ENCODE measurements at regions not wholly inside any gene's neighbourhood (a gene's known extent, or its start where the extent isn't known, plus 50 kb on each side); places are given as distances from the start of the nearest gene placed in this dataset.

DNA sequence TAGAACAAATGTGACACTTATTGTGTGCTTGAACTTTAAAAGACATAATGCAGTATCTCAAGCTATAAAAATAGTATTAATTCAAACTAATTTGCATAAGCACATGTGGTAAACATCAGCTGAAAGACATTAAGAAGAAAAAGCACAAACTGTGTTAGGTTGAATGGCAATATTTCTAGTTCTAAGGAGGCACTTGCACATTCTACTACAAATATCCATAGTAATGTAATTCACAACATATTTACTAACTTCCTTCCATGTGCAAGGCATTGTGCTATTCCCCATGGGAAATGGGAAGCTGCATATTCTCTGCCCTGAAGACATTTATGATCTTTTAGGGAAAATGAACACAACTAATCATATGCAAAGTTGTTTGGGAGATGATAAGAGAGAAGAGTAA is 80.2 kb upstream of the SLC13A1 start:
- no peak overlapping the region for H3K4me3 ChIP-seq (ENCODE audit: low read depth, low read length)
- in situ Hi-C loops (cut with HindIII; ENCODE audit: low pct_ligation_motif_present, low sequenced_read_pairs): no loop called here
- H3K36me3 ChIP-seq (replicated peaks): no peaks in the 10 kb centered on the region
- H3K27me3 ChIP-seq (replicated peaks): no peaks in the 10 kb centered on the region
- TF ChIP-seq, protein P1, sequence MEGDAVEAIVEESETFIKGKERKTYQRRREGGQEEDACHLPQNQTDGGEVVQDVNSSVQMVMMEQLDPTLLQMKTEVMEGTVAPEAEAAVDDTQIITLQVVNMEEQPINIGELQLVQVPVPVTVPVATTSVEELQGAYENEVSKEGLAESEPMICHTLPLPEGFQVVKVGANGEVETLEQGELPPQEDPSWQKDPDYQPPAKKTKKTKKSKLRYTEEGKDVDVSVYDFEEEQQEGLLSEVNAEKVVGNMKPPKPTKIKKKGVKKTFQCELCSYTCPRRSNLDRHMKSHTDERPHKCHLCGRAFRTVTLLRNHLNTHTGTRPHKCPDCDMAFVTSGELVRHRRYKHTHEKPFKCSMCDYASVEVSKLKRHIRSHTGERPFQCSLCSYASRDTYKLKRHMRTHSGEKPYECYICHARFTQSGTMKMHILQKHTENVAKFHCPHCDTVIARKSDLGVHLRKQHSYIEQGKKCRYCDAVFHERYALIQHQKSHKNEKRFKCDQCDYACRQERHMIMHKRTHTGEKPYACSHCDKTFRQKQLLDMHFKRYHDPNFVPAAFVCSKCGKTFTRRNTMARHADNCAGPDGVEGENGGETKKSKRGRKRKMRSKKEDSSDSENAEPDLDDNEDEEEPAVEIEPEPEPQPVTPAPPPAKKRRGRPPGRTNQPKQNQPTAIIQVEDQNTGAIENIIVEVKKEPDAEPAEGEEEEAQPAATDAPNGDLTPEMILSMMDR (IDR thresholded peaks at IDR 0.05; ENCODE audit: low read depth, low read length, missing control alignments): no peak
- H3K27ac ChIP-seq: no peak overlapping the region
- no peak for DNase-seq

DNA sequence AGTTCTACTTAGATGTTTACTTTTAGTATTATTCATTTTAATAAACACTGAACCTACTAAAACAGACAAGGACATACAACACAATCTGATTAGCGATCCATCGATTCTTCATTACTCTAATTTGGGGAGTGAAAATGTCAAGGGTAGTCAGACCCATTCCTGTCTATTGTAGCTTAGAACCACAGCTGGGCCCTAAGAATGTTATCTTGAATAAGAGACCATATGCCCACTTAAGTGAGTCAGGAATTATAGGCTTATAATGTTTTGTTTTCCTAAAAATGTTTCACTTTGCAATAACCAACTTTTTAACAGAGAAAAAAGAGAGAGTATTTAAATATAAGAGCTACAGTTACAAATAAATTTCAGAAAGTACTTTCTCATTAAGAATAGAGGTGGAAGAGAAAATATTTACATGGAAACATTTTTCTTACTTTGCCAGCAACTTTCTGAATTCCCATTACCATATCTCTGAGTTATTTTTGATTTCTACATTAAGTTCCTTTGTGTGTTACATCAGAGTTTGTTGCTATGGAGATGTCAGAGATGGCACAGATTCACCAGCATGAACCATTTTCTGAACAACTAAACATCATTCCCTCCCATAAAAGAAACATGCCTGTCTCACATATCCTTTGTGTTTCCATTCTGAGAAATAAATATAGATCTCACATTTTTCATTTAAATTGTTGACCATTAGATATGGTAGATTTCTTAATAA is 75.4 kb upstream of the SLC13A1 start:
- in situ Hi-C loops (cut with HindIII; ENCODE audit: low pct_ligation_motif_present, low sequenced_read_pairs): no loop called here
- Histone ChIP-seq H3K4me3 (ENCODE audit: low read depth, low read length) (no peak overlapping the region), H3K27ac (no peak overlapping the region), H3K36me3 (replicated peaks) (no peaks in the 10 kb centered on the region), H3K27me3 (replicated peaks) (no peaks in the 10 kb centered on the region)
- DNase-seq: peak; percentile 48
- TF ChIP-seq, protein P1 (IDR thresholded peaks at IDR 0.05; ENCODE audit: low read depth, low read length, missing control alignments): no peak

GRCh38 chr7:123273185-123273584 is 73.4 kb upstream of the SLC13A1 start:
- TF ChIP-seq, protein P1 (IDR thresholded peaks at IDR 0.05; ENCODE audit: low read depth, low read length, missing control alignments): no peak
- in situ Hi-C loops (cut with HindIII; ENCODE audit: low pct_ligation_motif_present, low sequenced_read_pairs): no loop called here
- Histone ChIP-seq H3K36me3 (replicated peaks) (no peaks in the 10 kb centered on the region), H3K27me3 (replicated peaks) (no peaks in the 10 kb centered on the region), H3K27ac (no peak overlapping the region), H3K4me3 (ENCODE audit: low read depth, low read length) (no peak overlapping the region)
- no peak for DNase-seq

GRCh38 chr7:123271856-123272255 is 72.1 kb upstream of the SLC13A1 start:
- DNase-seq: no peak
- H3K36me3 ChIP-seq (replicated peaks): no peaks in the 10 kb centered on the region
- TF ChIP-seq, protein P1 (IDR thresholded peaks at IDR 0.05; ENCODE audit: low read depth, low read length, missing control alignments): no peak
- H3K27ac ChIP-seq: peak overlapping the region; percentile 30
- no peaks in the 10 kb centered on the region for H3K27me3 ChIP-seq (replicated peaks)
- in situ Hi-C loops (cut with HindIII; ENCODE audit: low pct_ligation_motif_present, low sequenced_read_pairs): no loop called here
- H3K4me3 ChIP-seq (ENCODE audit: low read depth, low read length): no peak overlapping the region

GRCh38 chr7:123271231-123271630 is 71.5 kb upstream of the SLC13A1 start:
- H3K36me3 ChIP-seq (replicated peaks): no peaks in the 10 kb centered on the region
- in situ Hi-C loops (cut with HindIII; ENCODE audit: low pct_ligation_motif_present, low sequenced_read_pairs): no loop called here
- H3K4me3 ChIP-seq (ENCODE audit: low read depth, low read length): no peak overlapping the region
- no peaks in the 10 kb centered on the region for H3K27me3 ChIP-seq (replicated peaks)
- H3K27ac ChIP-seq: no peak overlapping the region
- peak; percentile 69 for DNase-seq
- TF ChIP-seq, protein P1 (IDR thresholded peaks at IDR 0.05; ENCODE audit: low read depth, low read length, missing control alignments): no peak

DNA sequence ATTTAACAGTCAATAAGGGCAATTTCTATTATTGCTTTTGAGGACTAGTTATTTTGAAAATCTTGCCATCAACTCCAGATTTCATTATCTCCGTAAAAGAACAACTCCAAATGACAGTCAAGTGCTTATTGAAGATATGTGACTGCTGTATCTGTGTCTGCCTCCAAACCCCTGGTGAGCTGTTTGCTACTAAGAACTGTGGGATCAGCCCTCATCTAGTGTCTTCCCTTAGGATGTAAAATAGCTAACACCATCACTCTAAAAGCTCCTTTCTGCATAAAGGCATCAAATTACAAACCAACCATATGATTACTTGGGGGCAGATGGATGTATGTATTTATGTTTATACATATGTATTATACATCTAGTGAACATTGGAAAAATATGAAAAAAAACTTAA is 70.8 kb upstream of the SLC13A1 start:
- no peak for DNase-seq
- Histone ChIP-seq H3K27ac (no peak overlapping the region), H3K4me3 (ENCODE audit: low read depth, low read length) (no peak overlapping the region), H3K27me3 (replicated peaks) (no peaks in the 10 kb centered on the region), H3K36me3 (replicated peaks) (no peaks in the 10 kb centered on the region)
- in situ Hi-C loops (cut with HindIII; ENCODE audit: low pct_ligation_motif_present, low sequenced_read_pairs): no loop called here
- TF ChIP-seq, protein P1 (IDR thresholded peaks at IDR 0.05; ENCODE audit: low read depth, low read length, missing control alignments): no peak
